Lower leg skin (tissue), 4 donors: ENCODE measurements at regions not wholly inside any gene's neighbourhood (a gene's known extent, or its start where the extent isn't known, plus 50 kb on each side); places are given as distances from the start of the nearest gene placed in this dataset.

Experiments used
- DNase-seq, 2 donors: peaks; one replicate each; pipeline ENCODE4 v3.0.0-alpha.2; 2019; ENCODE audit warnings: low spot score in 2 of 2
- H3K4me3 ChIP-seq: fragments of 200-600 bp; sonication (generic); 2 replicates; pipeline ENCODE4 v1.5.1; 2017; ENCODE audit warnings: mild to moderate bottlenecking, low read depth; ENCODE audit not compliant: poor library complexity, severe bottlenecking
- POLR2A ChIP-seq, 2 donors: fragments of 450-650 bp; IDR thresholded peaks; one replicate each; pipeline ENCODE4 v1.6.1; 2016 to 2017; ENCODE audit warnings: antibody characterized with exemption in 2 of 2, mild to moderate bottlenecking in 1 of 2, moderate library complexity in 1 of 2
- WGBS, 2 donors: methylation state at CpG; one replicate each; pipeline ENCODE4 v1.1.5; 2018; 5-methylcytosine and 5-hydroxymethylcytosine counted together
- intact Hi-C: fragments of 100-400 bp; cut with DNase I; formaldehyde crosslinking; loops from one replicate; pipeline ENCODE4 v1.15.0; 2023; ENCODE audit warnings: low total_unique reads
- TF ChIP-seq, protein P1 (sequence below), 3 donors: fragments of 450-650 bp; IDR thresholded peaks; one replicate each; pipeline ENCODE4 v1.5.1; 2016; ENCODE audit warnings: antibody characterized with exemption in 3 of 3, mild to moderate bottlenecking in 3 of 3, moderate library complexity in 2 of 3

DNA sequence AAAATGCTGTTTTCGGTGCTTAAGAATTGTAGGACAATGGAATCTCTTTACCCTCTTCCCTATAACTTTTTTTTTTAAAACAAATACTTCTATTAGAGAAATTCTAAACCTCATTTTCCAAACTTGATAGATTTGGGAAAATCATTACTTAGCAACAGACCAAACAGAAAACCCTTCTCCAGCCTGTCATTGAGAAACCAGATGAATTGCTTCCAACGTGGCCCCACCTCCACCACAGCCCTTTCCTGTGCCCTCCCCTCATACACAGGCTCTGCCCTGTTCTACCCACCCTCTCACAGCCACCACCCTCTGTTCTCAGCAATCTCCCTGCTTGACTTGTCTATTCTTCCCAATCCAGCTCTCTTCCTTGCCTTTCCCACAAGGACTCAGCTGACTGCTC lies 221.2 kb downstream of the DMRT2 start:
- DNase-seq: no peak
- 41 to 47% methylated on average over 2 of the region's 2 CpGs for WGBS, 2 donors
- intact Hi-C loops: no loop called here
- H3K4me3 ChIP-seq: no peak overlapping the region
- TF ChIP-seq POLR2A (IDR thresholded peaks at IDR 0.05): no peak
- TF ChIP-seq, protein P1, sequence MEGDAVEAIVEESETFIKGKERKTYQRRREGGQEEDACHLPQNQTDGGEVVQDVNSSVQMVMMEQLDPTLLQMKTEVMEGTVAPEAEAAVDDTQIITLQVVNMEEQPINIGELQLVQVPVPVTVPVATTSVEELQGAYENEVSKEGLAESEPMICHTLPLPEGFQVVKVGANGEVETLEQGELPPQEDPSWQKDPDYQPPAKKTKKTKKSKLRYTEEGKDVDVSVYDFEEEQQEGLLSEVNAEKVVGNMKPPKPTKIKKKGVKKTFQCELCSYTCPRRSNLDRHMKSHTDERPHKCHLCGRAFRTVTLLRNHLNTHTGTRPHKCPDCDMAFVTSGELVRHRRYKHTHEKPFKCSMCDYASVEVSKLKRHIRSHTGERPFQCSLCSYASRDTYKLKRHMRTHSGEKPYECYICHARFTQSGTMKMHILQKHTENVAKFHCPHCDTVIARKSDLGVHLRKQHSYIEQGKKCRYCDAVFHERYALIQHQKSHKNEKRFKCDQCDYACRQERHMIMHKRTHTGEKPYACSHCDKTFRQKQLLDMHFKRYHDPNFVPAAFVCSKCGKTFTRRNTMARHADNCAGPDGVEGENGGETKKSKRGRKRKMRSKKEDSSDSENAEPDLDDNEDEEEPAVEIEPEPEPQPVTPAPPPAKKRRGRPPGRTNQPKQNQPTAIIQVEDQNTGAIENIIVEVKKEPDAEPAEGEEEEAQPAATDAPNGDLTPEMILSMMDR (IDR thresholded peaks at IDR 0.05): no peak

DNA sequence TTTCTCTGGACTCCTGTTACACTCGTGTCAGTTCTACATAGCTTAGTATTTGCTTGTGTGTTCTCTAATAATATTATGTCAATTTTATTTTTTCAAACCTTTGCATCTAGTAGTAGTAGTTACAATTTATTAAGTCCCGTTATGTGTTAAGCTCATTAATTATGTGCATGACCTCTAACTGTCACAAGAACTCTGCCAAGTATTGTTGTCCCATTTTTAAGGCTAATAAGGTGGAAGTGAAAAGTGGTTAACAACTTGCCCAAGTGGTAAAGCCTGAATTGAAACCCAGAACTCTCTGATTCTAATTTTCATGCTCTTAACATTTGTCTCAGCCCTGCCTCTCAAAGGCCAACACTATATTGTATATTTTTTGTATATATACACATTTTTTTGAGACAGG lies 221.6 kb downstream of the DMRT2 start:
- TF ChIP-seq POLR2A (IDR thresholded peaks at IDR 0.05): no peak
- TF ChIP-seq, protein P1 (IDR thresholded peaks at IDR 0.05): no peak
- intact Hi-C loops: no loop called here
- 61 to 66% methylated on average over 2 of the region's 2 CpGs for WGBS, 2 donors
- no peak for DNase-seq
- H3K4me3 ChIP-seq: no peak overlapping the region

DNA sequence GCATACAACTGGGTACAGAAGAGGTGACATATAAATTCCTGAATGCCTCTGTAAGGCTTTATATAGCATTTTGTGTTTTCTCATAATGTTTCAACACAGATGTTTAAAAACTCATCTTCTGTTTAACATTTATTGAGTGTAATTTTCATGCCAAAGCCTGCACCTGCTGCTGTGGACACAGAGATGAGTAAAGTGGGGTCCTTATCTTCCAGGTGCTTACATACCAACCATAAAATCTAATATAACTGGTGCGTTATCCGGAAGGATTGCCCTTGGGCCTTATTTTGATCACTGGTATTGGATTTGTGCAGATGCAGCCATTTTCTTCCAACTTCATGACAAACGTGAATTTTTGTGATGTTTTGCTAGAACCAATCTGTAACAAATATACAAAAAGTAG lies 222.3 kb downstream of the DMRT2 start:
- intact Hi-C loops: no loop called here
- H3K4me3 ChIP-seq: no peak overlapping the region
- DNase-seq: no peak
- no peak for TF ChIP-seq POLR2A (IDR thresholded peaks at IDR 0.05)
- TF ChIP-seq, protein P1 (IDR thresholded peaks at IDR 0.05): no peak
- 52 to 69% methylated on average over 3 of the region's 3 CpGs for WGBS, 2 donors

DNA sequence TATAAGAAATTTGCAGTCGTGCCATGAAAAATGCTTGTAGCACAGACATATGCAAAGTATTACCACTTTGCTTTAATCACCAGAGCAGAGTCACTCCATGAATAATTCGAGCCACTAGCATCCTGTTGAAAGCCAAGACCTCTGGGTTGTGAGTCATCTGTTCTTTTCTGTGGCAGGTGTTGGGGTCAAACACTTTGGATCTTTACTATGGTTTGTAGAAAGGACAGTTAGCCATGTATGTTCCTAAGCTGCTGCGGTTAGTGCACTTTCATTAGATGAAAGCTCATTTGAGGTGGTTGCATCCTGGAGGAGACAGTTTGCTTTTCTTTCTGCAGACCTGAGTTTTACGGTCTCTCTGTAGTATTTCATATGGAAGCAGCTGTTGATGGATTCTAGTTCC lies 223.7 kb downstream of the DMRT2 start:
- TF ChIP-seq POLR2A (IDR thresholded peaks at IDR 0.05): no peak
- intact Hi-C loops: no loop called here
- DNase-seq: no peak
- 58 to 69% methylated on average over 4 of the region's 4 CpGs for WGBS, 2 donors
- no peak overlapping the region for H3K4me3 ChIP-seq

DNA sequence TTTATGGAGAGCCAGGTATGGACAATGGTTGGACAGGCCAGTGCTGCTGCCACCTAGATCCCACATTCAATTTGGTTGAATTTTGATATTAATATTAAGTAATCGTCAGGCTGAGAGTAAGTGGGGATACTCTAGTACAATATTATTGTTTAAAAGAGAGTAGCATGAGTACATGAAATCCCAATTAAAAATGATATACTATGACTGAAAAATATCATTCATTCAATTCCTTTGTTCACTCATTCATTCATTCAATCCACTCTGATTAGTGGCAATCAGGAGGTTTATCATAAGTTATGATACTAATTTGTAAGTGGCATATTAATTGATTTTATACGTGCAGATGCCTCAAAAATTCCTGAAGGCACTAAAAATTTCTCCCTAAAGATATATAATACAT lies 224.2 kb downstream of the DMRT2 start:
- no peak overlapping the region for H3K4me3 ChIP-seq
- DNase-seq: no peak
- intact Hi-C loops: no loop called here
- no peak for TF ChIP-seq POLR2A (IDR thresholded peaks at IDR 0.05)
- TF ChIP-seq, protein P1 (IDR thresholded peaks at IDR 0.05): no peak
- 90 to 91% methylated on average over 2 of the region's 2 CpGs for WGBS, 2 donors

DNA sequence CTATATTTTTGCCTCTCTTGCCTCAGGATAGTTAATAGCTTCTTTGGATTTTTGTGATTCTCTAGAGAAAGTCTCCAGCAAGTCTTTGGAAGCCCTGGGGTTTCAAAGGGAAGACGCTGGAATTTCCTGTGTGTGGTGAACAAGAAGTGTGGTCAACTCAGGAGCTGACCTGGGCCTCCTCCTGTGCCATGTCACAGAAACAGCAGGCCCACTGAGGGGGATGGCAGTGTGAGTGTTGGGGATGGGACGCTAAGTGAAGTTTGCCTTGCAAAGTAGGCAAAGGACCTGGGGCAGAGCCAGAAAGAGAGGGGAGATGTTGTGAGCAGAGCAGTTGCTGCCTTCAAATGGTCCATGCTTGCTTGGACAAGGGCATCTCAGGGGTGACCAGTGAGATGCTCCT lies 226.3 kb downstream of the DMRT2 start:
- no peak for TF ChIP-seq POLR2A (IDR thresholded peaks at IDR 0.05)
- TF ChIP-seq, protein P1 (IDR thresholded peaks at IDR 0.05): no peak
- DNase-seq: no peak
- H3K4me3 ChIP-seq: no peak overlapping the region
- WGBS, 2 donors: 57 to 69% methylated on average over 2 of the region's 2 CpGs
- intact Hi-C loops: no loop called here
